ENCODE measurements at regions not wholly inside any gene's neighbourhood (a gene's known extent, or its start where the extent isn't known, plus 50 kb on each side); places are given as distances from the start of the nearest gene placed in this dataset.

DNA sequence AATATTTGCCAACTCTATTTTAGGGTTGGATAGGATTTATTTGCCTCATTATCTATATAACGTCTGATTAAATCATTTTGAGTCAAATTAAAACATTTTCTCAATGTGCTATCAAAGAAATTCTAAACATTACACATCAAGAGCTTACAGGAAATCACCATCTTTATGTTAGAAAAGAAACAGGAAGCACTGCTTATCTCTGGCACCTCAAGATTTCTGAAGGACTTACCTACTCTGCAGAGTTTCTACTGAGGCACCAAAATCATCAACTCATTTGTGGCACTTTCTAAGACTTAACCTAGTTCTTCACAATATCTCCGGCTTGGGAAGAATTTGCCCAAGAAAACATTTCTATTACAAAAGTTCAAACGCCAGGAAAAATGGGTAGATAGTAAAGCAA lies 181.3 kb upstream of the EOMES start:
- ChIA-PET CTCF (no interaction called here), POLR2A (no interaction called here)
- Histone ChIP-seq H4K20me1 (replicated peaks; ENCODE audit: control insufficient read depth, extremely low read depth, insufficient read depth, low read length) (no peaks in the 10 kb centered on the region), H3K4me1 (ENCODE audit: control insufficient read depth, extremely low read depth, insufficient read depth, low read length) (no peaks in the 10 kb centered on the region), H3K27ac (ENCODE audit: insufficient read depth, low read depth, low read length) (no peak overlapping the region), H3K4me2 (ENCODE audit: insufficient read depth, low read length) (no peak overlapping the region), H3K9ac (replicated peaks; ENCODE audit: extremely low read depth, insufficient read depth, low read length) (no peak overlapping the region), H3K79me2 (ENCODE audit: control insufficient read depth, insufficient read depth, low read length) (no peaks in the 10 kb centered on the region), H3K9me3 (replicated peaks; ENCODE audit: control insufficient read depth, insufficient read depth, low read length) (no peaks in the 10 kb centered on the region), H3K36me3 (ENCODE audit: control insufficient read depth in 2 of 2, extremely low read depth in 1 of 2, insufficient read depth in 2 of 2, low read length in 2 of 2) (no peaks in the 10 kb centered on the region), H2AFZ (ENCODE audit: low read depth, low read length) (no peak overlapping the region), H3K27me3 (ENCODE audit: control insufficient read depth in 2 of 2, insufficient read depth in 2 of 2, low read length in 2 of 2) (no peaks in the 10 kb centered on the region), H3K9me1 (replicated peaks; ENCODE audit: control insufficient read depth, extremely low read depth, insufficient read depth, low read length) (no peaks in the 10 kb centered on the region), H3K4me3 (replicated peaks in 1 of 3; ENCODE audit: insufficient read depth in 1 of 3, low read depth in 1 of 3, low read length in 3 of 3) (no peak overlapping the region)
- dilution Hi-C loops (cut with MboI; ENCODE audit: extremely low pct_ligation_motif_present, low sequenced_read_pairs): no loop called here
- no TSS peak for BruUV-seq (replicated peaks)
- DNase-seq (ENCODE audit: low read depth, low spot score): no peak
- TF ChIP-seq POLR2A (IDR thresholded peaks at IDR 0.05; ENCODE audit: low read depth, low read length): no peak
- no peak for TF ChIP-seq FOS (IDR thresholded peaks at IDR 0.05; ENCODE audit: borderline replicate concordance, insufficient read depth, low read length)
- TF ChIP-seq POLR2AphosphoS5 (IDR thresholded peaks at IDR 0.05; ENCODE audit: insufficient read depth, low read depth, low read length): no peak
- TF ChIP-seq, protein P1, sequence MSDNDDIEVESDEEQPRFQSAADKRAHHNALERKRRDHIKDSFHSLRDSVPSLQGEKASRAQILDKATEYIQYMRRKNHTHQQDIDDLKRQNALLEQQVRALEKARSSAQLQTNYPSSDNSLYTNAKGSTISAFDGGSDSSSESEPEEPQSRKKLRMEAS (IDR thresholded peaks at IDR 0.05; ENCODE audit: insufficient read depth, insufficient read length): no peak
- TF ChIP-seq GATA2 (IDR thresholded peaks at IDR 0.05; ENCODE audit: insufficient read depth, insufficient read length, low read depth, low read length): no peak
- no peak for TF ChIP-seq MYC (IDR thresholded peaks at IDR 0.05; ENCODE audit: low read depth, low read length)
- TF ChIP-seq, protein P2, sequence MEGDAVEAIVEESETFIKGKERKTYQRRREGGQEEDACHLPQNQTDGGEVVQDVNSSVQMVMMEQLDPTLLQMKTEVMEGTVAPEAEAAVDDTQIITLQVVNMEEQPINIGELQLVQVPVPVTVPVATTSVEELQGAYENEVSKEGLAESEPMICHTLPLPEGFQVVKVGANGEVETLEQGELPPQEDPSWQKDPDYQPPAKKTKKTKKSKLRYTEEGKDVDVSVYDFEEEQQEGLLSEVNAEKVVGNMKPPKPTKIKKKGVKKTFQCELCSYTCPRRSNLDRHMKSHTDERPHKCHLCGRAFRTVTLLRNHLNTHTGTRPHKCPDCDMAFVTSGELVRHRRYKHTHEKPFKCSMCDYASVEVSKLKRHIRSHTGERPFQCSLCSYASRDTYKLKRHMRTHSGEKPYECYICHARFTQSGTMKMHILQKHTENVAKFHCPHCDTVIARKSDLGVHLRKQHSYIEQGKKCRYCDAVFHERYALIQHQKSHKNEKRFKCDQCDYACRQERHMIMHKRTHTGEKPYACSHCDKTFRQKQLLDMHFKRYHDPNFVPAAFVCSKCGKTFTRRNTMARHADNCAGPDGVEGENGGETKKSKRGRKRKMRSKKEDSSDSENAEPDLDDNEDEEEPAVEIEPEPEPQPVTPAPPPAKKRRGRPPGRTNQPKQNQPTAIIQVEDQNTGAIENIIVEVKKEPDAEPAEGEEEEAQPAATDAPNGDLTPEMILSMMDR (IDR thresholded peaks at IDR 0.05; ENCODE audit: extremely low read depth in 1 of 2, insufficient read depth in 1 of 2, low read depth in 1 of 2, low read length in 2 of 2): no peak
- TF ChIP-seq JUN (IDR thresholded peaks at IDR 0.05; ENCODE audit: borderline replicate concordance, insufficient read depth, insufficient read length, low read depth): no peak
- intact Hi-C loops (cut with micrococcal nuclease): no loop called here
- no peak for FAIRE-seq
